IMR-90 (cell line): ENCODE measurements at regions not wholly inside any gene's neighbourhood (a gene's known extent, or its start where the extent isn't known, plus 50 kb on each side); places are given as distances from the start of the nearest gene placed in this dataset.

Experiments
- ATAC-seq: fragments of 200-7000 bp; cut with Tn5 transposase; 2 replicates; pipeline ENCODE4 v1.9.1; 2020; ENCODE audit warnings: low read depth, mild to moderate bottlenecking, moderate library complexity
- BruUV-seq: library from RNA; stranded (reverse); fragments of 400-500 nt; replicated peaks from 2 replicates; lab custom pipeline; 2021; lab: Mats Ljungman, UMichigan
- CTCF ChIA-PET: fragments of 300-600 bp; formaldehyde crosslinking; extraction: SDS; loops from one replicate; lab custom pipeline; 2021; ENCODE audit warnings: antibody characterized with exemption; lab: Yijun Ruan, JAX
- POLR2A ChIA-PET: fragments of 300-600 bp; sonication (Branson Sonifier 250); formaldehyde crosslinking; loops from one replicate; lab custom pipeline; 2022; ENCODE audit warnings: antibody characterized with exemption; ENCODE audit not compliant: unreplicated experiment; lab: Charles Lee
- DNase-seq: peaks from one replicate; pipeline ENCODE4 v3.0.0; 2013
- H2AFZ ChIP-seq: replicated peaks from 2 replicates; pipeline ENCODE3; 2013; ENCODE audit warnings: low read length, mild to moderate bottlenecking; ENCODE audit not compliant: poor library complexity
- H2AK5ac ChIP-seq: 2 replicates; pipeline ENCODE4 v1.6.1; 2013; ENCODE audit warnings: low read depth, low read length, inconsistent platforms
- H2AK9ac ChIP-seq: replicated peaks from 2 replicates; pipeline ENCODE3; 2013; ENCODE audit warnings: mild to moderate bottlenecking, low read depth, low read length, moderate library complexity; ENCODE audit not compliant: poor library complexity
- H2BK120ac ChIP-seq: 2 replicates; pipeline ENCODE4 v1.6.1; 2013; ENCODE audit warnings: low read depth, low read length, inconsistent platforms
- H2BK15ac ChIP-seq: 3 replicates; pipeline ENCODE4 v1.6.1; 2013; ENCODE audit warnings: low read depth, low read length, inconsistent platforms
- H2BK20ac ChIP-seq: 2 replicates; pipeline ENCODE4 v1.6.1; 2013; ENCODE audit warnings: low read depth, mild to moderate bottlenecking, inconsistent platforms, low read length, moderate library complexity
- H2BK5ac ChIP-seq: 2 replicates; pipeline ENCODE4 v1.6.1; 2013; ENCODE audit warnings: mild to moderate bottlenecking, low read depth, low read length, inconsistent platforms; ENCODE audit not compliant: poor library complexity, severe bottlenecking
- H3K14ac ChIP-seq: replicated peaks from 2 replicates; pipeline ENCODE4 v1.6.1; 2013; ENCODE audit warnings: low read depth, low read length, inconsistent platforms
- H3K18ac ChIP-seq: 2 replicates; pipeline ENCODE4 v1.6.1; 2013; ENCODE audit warnings: low read depth, low read length, control low read depth
- H3K23ac ChIP-seq: 2 replicates; pipeline ENCODE4 v1.6.1; 2013; ENCODE audit warnings: low read depth, low read length, inconsistent platforms
- H3K27ac ChIP-seq: 2 replicates; pipeline ENCODE4 v1.5.1; 2013; ENCODE audit warnings: mild to moderate bottlenecking, control low read depth, low read length; ENCODE audit not compliant: insufficient read depth
- H3K27me3 ChIP-seq: 2 replicates; pipeline ENCODE4 v1.6.1; 2013; ENCODE audit warnings: low read length; ENCODE audit not compliant: control insufficient read depth, insufficient read depth
- H3K36me3 ChIP-seq: 2 replicates; pipeline ENCODE4 v1.6.1; 2013; ENCODE audit warnings: low read length, mixed read lengths; ENCODE audit not compliant: control insufficient read depth, insufficient read depth
- H3K4ac ChIP-seq: 2 replicates; pipeline ENCODE4 v1.6.1; 2013; ENCODE audit warnings: low read depth, low read length, inconsistent platforms
- H3K4me1 ChIP-seq: 2 replicates; pipeline ENCODE4 v1.6.1; 2013; ENCODE audit warnings: low read length, mixed read lengths; ENCODE audit not compliant: control insufficient read depth, insufficient read depth
- H3K4me2 ChIP-seq: 2 replicates; pipeline ENCODE4 v1.6.1; 2013; ENCODE audit warnings: low read depth, mild to moderate bottlenecking, control low read depth, low read length, moderate library complexity
- H3K4me3 ChIP-seq: 2 replicates; pipeline ENCODE4 v1.5.1; 2013; ENCODE audit warnings: low read depth, mild to moderate bottlenecking, control low read depth, low read length, moderate library complexity; ENCODE audit not compliant: insufficient read depth
- H3K56ac ChIP-seq: 2 replicates; pipeline ENCODE4 v1.6.1; 2013; ENCODE audit warnings: low read length, inconsistent platforms; ENCODE audit not compliant: insufficient read depth; ENCODE audit errors: extremely low read depth
- H3K79me1 ChIP-seq, 2 experiments: 2 replicates each; pipeline ENCODE4 v1.6.1; 2013; ENCODE audit warnings: low read length in 2 of 2, inconsistent platforms in 1 of 2, low read depth in 1 of 2
- H3K9ac ChIP-seq: 2 replicates; pipeline ENCODE4 v1.6.1; 2013; ENCODE audit warnings: low read depth, low read length, control low read depth
- H3K9me1 ChIP-seq: 2 replicates; pipeline ENCODE4 v1.6.1; 2013; ENCODE audit warnings: low read length, inconsistent platforms; ENCODE audit not compliant: insufficient read depth
- H3K9me3 ChIP-seq: 2 replicates; pipeline ENCODE4 v1.6.1; 2013; ENCODE audit warnings: low read length; ENCODE audit not compliant: control insufficient read depth, insufficient read depth
- H4K20me1 ChIP-seq: 2 replicates; pipeline ENCODE4 v1.6.1; 2013; ENCODE audit warnings: low read length, inconsistent platforms; ENCODE audit not compliant: insufficient read depth
- H4K5ac ChIP-seq: 2 replicates; pipeline ENCODE4 v1.6.1; 2013; ENCODE audit warnings: mild to moderate bottlenecking, low read depth, low read length, control low read depth
- H4K8ac ChIP-seq, 2 experiments: 2 replicates each; pipeline ENCODE4 v1.6.1; 2013; ENCODE audit warnings: low read depth in 2 of 2, low read length in 2 of 2, control low read depth in 1 of 2, inconsistent platforms in 1 of 2
- H4K91ac ChIP-seq: 2 replicates; pipeline ENCODE4 v1.6.1; 2013; ENCODE audit warnings: low read depth, low read length, inconsistent platforms; ENCODE audit not compliant: insufficient read depth
- BHLHE40 ChIP-seq: fragments of 150-350 bp; IDR thresholded peaks from 2 replicates; pipeline ENCODE4 v1.6.1; 2016; ENCODE audit warnings: mild to moderate bottlenecking, low read depth, low read length
- CEBPB ChIP-seq: IDR thresholded peaks from 2 replicates; pipeline ENCODE4 v1.6.1; 2012; ENCODE audit warnings: low read depth, low read length, improper control_type of control experiment
- CHD1 ChIP-seq: IDR thresholded peaks from 2 replicates; pipeline ENCODE4 v1.6.1; 2012; ENCODE audit warnings: low read depth, low read length, improper control_type of control experiment
- FOS ChIP-seq: fragments of 150-350 bp; IDR thresholded peaks from 2 replicates; pipeline ENCODE4 v1.6.1; 2016; ENCODE audit warnings: low read depth, low read length
- MAZ ChIP-seq: IDR thresholded peaks from 2 replicates; pipeline ENCODE4 v1.6.1; 2012; ENCODE audit warnings: low read depth, mild to moderate bottlenecking, low read length, improper control_type of control experiment, moderate library complexity, borderline replicate concordance
- MXI1 ChIP-seq: IDR thresholded peaks from 2 replicates; pipeline ENCODE4 v1.6.1; 2012; ENCODE audit warnings: low read depth, mild to moderate bottlenecking, low read length, moderate library complexity, borderline replicate concordance
- POLR2A ChIP-seq: IDR thresholded peaks from 2 replicates; pipeline ENCODE4 v1.6.1; 2012; ENCODE audit warnings: mild to moderate bottlenecking, low read depth, low read length
- RCOR1 ChIP-seq: IDR thresholded peaks from 2 replicates; pipeline ENCODE4 v1.6.1; 2012; ENCODE audit warnings: mild to moderate bottlenecking, low read length, improper control_type of control experiment; ENCODE audit not compliant: insufficient replicate concordance
- WGBS, 2 experiments: methylation state at CpG; one replicate each; pipeline versions ENCODE4 v1.1.5 to v1.1.7; 2013; ENCODE audit warnings: missing lambda C conversion rate in 2 of 2; ENCODE audit not compliant: insufficient read length in 1 of 2; ENCODE audit errors: extremely low coverage in 2 of 2; 5-methylcytosine and 5-hydroxymethylcytosine counted together
- dilution Hi-C: fragments of 300-500 bp; cut with HindIII; formaldehyde crosslinking; loops from one replicate; pipeline ENCODE4 v1.14.3; 2018; ENCODE audit warnings: low sequenced_read_pairs; ENCODE audit not compliant: unreplicated experiment
- in situ Hi-C: fragments of 300-500 bp; cut with MboI; formaldehyde crosslinking; loops from 3 replicates; pipeline ENCODE4 v1.14.3; 2019; ENCODE audit warnings: low sequenced_read_pairs, inconsistent platforms, mixed read lengths
- intact Hi-C: fragments of 100-400 bp; cut with micrococcal nuclease; formaldehyde crosslinking; loops from 2 replicates; pipeline ENCODE4 v1.10.0; 2022
- TF ChIP-seq, protein P1 (sequence below): fragments of 150-350 bp; IDR thresholded peaks from 2 replicates; pipeline ENCODE4 v1.6.1; 2017; ENCODE audit warnings: mild to moderate bottlenecking, antibody characterized with exemption, low read length, low read depth
- TF ChIP-seq, protein P2 (sequence below): conservative IDR thresholded peaks from 2 replicates; pipeline ENCODE4 v1.5.1; 2012; ENCODE audit warnings: mild to moderate bottlenecking, low read depth, low read length, improper control_type of control experiment
- TF ChIP-seq, protein P3 (sequence below): fragments of 150-350 bp; IDR thresholded peaks from 2 replicates; pipeline ENCODE4 v1.6.1; 2016; ENCODE audit warnings: low read depth, mild to moderate bottlenecking, low read length, moderate library complexity, borderline replicate concordance

DNA sequence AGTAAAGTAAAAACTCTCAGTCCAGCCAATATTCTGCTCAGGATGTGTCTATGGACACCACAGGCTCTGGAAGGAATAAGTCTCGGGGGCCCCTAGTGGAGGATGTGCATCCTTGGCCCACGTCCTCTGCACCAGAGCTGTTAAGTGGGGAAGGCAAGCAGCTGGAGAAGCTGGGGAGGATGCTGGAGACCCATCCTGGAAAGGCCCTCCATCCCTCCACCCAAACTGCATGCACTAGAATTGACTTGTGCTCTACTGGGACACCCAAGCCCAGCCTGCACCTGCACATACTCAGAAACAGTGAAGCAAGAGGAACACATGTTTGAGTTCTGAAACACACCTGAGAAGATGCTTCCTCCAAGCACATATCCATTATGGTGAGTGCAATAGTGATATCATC lies 307.8 kb downstream of the TSHZ3 start:
- no peak overlapping the region for H3K9ac ChIP-seq
- peaks cover 5% of the 10 kb centered on the region for H3K27me3 ChIP-seq
- H3K36me3 ChIP-seq: no peaks in the 10 kb centered on the region
- no peak overlapping the region for H2AK5ac ChIP-seq
- H2BK120ac ChIP-seq: no peak overlapping the region
- no peak overlapping the region for H3K14ac ChIP-seq
- TF ChIP-seq RCOR1 (no peak), MXI1 (no peak), FOS (no peak), CEBPB (no peak), CHD1 (no peak), BHLHE40 (no peak), POLR2A (no peak), MAZ (no peak)
- TF ChIP-seq, protein P1, sequence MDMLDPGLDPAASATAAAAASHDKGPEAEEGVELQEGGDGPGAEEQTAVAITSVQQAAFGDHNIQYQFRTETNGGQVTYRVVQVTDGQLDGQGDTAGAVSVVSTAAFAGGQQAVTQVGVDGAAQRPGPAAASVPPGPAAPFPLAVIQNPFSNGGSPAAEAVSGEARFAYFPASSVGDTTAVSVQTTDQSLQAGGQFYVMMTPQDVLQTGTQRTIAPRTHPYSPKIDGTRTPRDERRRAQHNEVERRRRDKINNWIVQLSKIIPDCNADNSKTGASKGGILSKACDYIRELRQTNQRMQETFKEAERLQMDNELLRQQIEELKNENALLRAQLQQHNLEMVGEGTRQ: no peak
- TF ChIP-seq, protein P2, sequence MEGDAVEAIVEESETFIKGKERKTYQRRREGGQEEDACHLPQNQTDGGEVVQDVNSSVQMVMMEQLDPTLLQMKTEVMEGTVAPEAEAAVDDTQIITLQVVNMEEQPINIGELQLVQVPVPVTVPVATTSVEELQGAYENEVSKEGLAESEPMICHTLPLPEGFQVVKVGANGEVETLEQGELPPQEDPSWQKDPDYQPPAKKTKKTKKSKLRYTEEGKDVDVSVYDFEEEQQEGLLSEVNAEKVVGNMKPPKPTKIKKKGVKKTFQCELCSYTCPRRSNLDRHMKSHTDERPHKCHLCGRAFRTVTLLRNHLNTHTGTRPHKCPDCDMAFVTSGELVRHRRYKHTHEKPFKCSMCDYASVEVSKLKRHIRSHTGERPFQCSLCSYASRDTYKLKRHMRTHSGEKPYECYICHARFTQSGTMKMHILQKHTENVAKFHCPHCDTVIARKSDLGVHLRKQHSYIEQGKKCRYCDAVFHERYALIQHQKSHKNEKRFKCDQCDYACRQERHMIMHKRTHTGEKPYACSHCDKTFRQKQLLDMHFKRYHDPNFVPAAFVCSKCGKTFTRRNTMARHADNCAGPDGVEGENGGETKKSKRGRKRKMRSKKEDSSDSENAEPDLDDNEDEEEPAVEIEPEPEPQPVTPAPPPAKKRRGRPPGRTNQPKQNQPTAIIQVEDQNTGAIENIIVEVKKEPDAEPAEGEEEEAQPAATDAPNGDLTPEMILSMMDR: no peak
- TF ChIP-seq, protein P3, sequence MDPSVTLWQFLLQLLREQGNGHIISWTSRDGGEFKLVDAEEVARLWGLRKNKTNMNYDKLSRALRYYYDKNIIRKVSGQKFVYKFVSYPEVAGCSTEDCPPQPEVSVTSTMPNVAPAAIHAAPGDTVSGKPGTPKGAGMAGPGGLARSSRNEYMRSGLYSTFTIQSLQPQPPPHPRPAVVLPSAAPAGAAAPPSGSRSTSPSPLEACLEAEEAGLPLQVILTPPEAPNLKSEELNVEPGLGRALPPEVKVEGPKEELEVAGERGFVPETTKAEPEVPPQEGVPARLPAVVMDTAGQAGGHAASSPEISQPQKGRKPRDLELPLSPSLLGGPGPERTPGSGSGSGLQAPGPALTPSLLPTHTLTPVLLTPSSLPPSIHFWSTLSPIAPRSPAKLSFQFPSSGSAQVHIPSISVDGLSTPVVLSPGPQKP: no peak
- H4K20me1 ChIP-seq: no peaks in the 10 kb centered on the region
- intact Hi-C loops (no loop called here), dilution Hi-C loops (no loop called here), in situ Hi-C loops (no loop called here)
- H3K4ac ChIP-seq: no peak overlapping the region
- H2BK15ac ChIP-seq: no peak overlapping the region
- H3K79me1 ChIP-seq: no peaks in the 10 kb centered on the region
- no peak overlapping the region for H2BK5ac ChIP-seq
- H2BK20ac ChIP-seq: no peak overlapping the region
- DNase-seq (no peak), ATAC-seq (no peak)
- no peak overlapping the region for H3K56ac ChIP-seq
- no peak overlapping the region for H2AK9ac ChIP-seq
- H3K4me3 ChIP-seq: no peak overlapping the region
- ChIA-PET CTCF (no interaction called here), POLR2A (no interaction called here)
- no peak overlapping the region for H4K5ac ChIP-seq
- H3K18ac ChIP-seq: no peak overlapping the region
- no peaks in the 10 kb centered on the region for H3K9me3 ChIP-seq
- no peak overlapping the region for H4K91ac ChIP-seq
- H3K4me2 ChIP-seq: no peak overlapping the region
- H4K8ac ChIP-seq: no peak overlapping the region
- no CpG with 5 or more reads among the region's 2 CpGs for WGBS, 2 experiments
- no peak overlapping the region for H3K23ac ChIP-seq
- no TSS peak for BruUV-seq
- no peak overlapping the region for H2AFZ ChIP-seq
- no peak overlapping the region for H3K27ac ChIP-seq
- H3K4me1 ChIP-seq: no peaks in the 10 kb centered on the region
- no peaks in the 10 kb centered on the region for H3K9me1 ChIP-seq
